GM23248 (cell line): ENCODE measurements at regions not wholly inside any gene's neighbourhood (a gene's known extent, or its start where the extent isn't known, plus 50 kb on each side); places are given as distances from the start of the nearest gene placed in this dataset.

Source experiments
- DNase-seq: peaks from one replicate; pipeline ENCODE4 v3.0.0-alpha.2; 2015
- H2AFZ ChIP-seq: fragments of 200-600 bp; sonication (generic); 2 replicates; pipeline ENCODE4 v1.6.1; 2016; ENCODE audit warnings: antibody characterized with exemption
- H3F3A ChIP-seq: fragments of 200-600 bp; sonication (generic); 2 replicates; pipeline ENCODE4 v1.6.1; 2016; ENCODE audit warnings: mild to moderate bottlenecking, antibody characterized with exemption, mixed run types; ENCODE audit not compliant: insufficient read depth
- H3K27ac ChIP-seq: fragments of 200-600 bp; sonication (generic); 2 replicates; pipeline ENCODE4 v1.5.1; 2016; ENCODE audit warnings: mild to moderate bottlenecking
- H3K27me3 ChIP-seq: fragments of 200-600 bp; sonication (generic); replicated peaks from 2 replicates; pipeline ENCODE4 v1.6.1; 2016; ENCODE audit warnings: mild to moderate bottlenecking; ENCODE audit not compliant: insufficient read depth
- H3K36me3 ChIP-seq: fragments of 200-600 bp; sonication (generic); 2 replicates; pipeline ENCODE4 v1.6.1; 2016; ENCODE audit warnings: low read depth, mild to moderate bottlenecking
- H3K4me1 ChIP-seq: fragments of 200-600 bp; sonication (generic); 2 replicates; pipeline ENCODE4 v1.6.1; 2016; ENCODE audit warnings: mild to moderate bottlenecking; ENCODE audit not compliant: insufficient read depth
- H3K4me2 ChIP-seq: fragments of 200-600 bp; sonication (generic); one replicate; pipeline ENCODE4 v1.6.1; 2016; ENCODE audit warnings: mild to moderate bottlenecking; ENCODE audit not compliant: unreplicated experiment
- H3K4me3 ChIP-seq: fragments of 200-600 bp; sonication (generic); 2 replicates; pipeline ENCODE4 v1.5.1; 2016; ENCODE audit warnings: mild to moderate bottlenecking
- H3K79me2 ChIP-seq: fragments of 200-600 bp; sonication (generic); 2 replicates; pipeline ENCODE4 v1.6.1; 2016; ENCODE audit warnings: mild to moderate bottlenecking; ENCODE audit not compliant: insufficient read depth
- H3K9ac ChIP-seq: fragments of 200-600 bp; sonication (generic); 2 replicates; pipeline ENCODE4 v1.6.1; 2016; ENCODE audit warnings: mild to moderate bottlenecking
- H3K9me2 ChIP-seq: fragments of 200-600 bp; sonication (generic); 2 replicates; pipeline ENCODE4 v1.6.1; 2016; ENCODE audit warnings: mixed run types, mild to moderate bottlenecking, moderate library complexity; ENCODE audit not compliant: insufficient read depth
- H3K9me3 ChIP-seq: fragments of 200-600 bp; sonication (generic); one replicate; pipeline ENCODE4 v1.6.1; 2017; ENCODE audit warnings: low read depth
- H4K20me1 ChIP-seq: fragments of 200-600 bp; sonication (generic); 2 replicates; pipeline ENCODE4 v1.6.0; 2016; ENCODE audit not compliant: insufficient read depth
- EZH2 ChIP-seq: fragments of 200-600 bp; sonication (generic); IDR thresholded peaks from 2 replicates; pipeline ENCODE4 v1.6.1; 2018; ENCODE audit warnings: antibody characterized with exemption, mild to moderate bottlenecking; ENCODE audit not compliant: insufficient read depth, poor library complexity, severe bottlenecking
- EZH2phosphoT487 ChIP-seq: fragments of 200-600 bp; sonication (generic); IDR thresholded peaks from 2 replicates; pipeline ENCODE4 v1.6.1; 2018; ENCODE audit warnings: antibody characterized with exemption, moderate library complexity, mild to moderate bottlenecking, low read depth; ENCODE audit not compliant: insufficient read depth
- WGBS, 2 experiments: methylation state at CpG; one replicate each; pipeline ENCODE4 v1.1.6; 2015 to 2017; ENCODE audit warnings: low lambda C conversion rate in 2 of 2, low coverage in 1 of 2; ENCODE audit errors: missing lambda C conversion rate in 2 of 2; 5-methylcytosine and 5-hydroxymethylcytosine counted together
- in situ Hi-C: fragments of 300-500 bp; cut with MboI; formaldehyde crosslinking; loops from 2 replicates; pipeline ENCODE4 v1.15.0; 2020

DNA sequence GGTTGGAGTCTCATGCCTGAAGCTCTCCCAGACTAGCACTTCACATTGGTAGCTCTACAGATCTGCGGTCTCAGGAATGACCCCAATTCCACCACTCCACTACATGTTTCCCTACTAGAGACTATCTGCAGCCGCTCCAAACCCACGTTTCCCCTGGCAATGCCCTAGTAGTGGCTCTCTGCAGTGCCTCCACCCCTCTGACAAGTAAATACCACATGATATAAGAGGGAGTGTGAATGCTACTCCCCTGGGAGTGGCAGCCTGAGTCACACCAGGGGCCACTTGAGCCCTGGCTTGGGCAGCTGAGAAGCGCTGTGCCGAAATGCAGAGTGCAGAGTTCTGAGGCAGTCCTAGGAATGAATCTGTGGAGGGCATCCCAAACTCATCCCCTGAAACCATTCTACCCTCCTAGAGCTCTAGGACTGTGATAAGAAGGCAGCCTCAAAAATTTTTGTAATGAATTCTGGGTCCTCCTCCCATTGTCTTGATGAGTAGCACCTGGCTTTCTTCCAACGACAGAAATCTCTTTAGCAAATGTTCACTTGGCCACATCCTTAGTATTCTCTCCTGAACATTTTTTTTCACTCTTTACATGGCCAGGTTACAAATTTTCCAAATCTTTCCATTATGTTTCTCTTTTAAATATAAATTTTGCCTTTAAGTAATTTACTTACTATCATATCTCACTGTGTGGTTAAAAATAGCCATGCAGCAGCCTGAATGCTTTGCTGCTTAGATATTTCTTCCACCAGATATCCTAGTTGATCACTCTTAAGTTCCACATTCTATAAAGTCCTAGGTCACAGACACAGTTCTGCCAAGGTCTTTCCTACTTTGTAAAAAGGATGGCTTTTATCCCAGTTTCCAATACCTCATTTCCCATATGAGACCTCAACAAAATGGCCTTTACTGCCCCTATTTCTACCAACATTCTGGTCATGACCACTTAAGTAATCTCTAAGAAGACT lies 160.2 kb upstream of the CPEB2 start:
- TF ChIP-seq EZH2, result no peak
- TF ChIP-seq EZH2phosphoT487, result no peak
- in situ Hi-C loops, result no loop called here
- Histone ChIP-seq H3K4me1 (no peaks in the 10 kb centered on the region), H3K4me3 (no peak overlapping the region), H3K27me3 (no peaks in the 10 kb centered on the region), H3K27ac (no peak overlapping the region), H3K9me2 (no peaks in the 10 kb centered on the region), H3K4me2 (no peak overlapping the region), H3K79me2 (no peaks in the 10 kb centered on the region), H3K9ac (no peak overlapping the region), H3F3A (no peaks in the 10 kb centered on the region), H3K36me3 (no peaks in the 10 kb centered on the region), H3K9me3 (no peaks in the 10 kb centered on the region), H2AFZ (no peak overlapping the region), H4K20me1 (no peaks in the 10 kb centered on the region)
- DNase-seq, result peak; percentile 25
- WGBS, 2 experiments, result 59% methylated on average over 6 of the region's 6 CpGs

DNA sequence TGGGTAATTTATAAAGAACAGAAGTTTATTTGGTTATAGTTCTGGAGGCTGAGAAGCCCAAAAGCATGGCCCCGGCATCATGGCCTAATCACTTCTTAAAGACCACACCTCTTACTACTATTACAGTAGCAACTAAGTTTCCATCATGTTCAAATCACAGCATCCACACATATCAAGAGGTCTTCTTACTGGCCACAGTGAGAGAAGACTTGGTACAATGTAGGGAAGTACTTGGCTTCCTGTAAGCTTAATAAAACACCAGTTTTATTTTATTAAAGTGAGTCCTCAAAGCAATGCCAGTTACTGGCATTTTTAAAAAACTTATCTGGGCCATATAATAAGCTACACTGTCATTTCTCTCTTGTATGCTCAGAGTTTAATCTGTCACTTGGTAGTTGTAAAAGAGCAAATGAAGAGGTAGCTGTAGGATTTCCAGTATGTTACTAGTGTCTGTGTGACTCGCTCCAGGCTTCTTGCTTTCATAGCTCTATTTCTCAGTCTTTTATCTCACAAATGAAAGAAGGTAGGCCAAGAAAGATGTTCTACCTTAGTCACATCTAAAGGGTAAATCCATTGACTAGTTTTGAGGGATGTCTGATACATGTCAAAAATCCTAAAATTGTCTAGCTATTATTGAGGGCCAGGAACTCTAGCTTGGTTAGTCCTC lies 159.2 kb upstream of the CPEB2 start:
- H3K27me3 ChIP-seq, result no peaks in the 10 kb centered on the region
- H3K9ac ChIP-seq, result no peak overlapping the region
- no peak for DNase-seq
- H3K9me3 ChIP-seq, result no peaks in the 10 kb centered on the region
- H3F3A ChIP-seq, result no peaks in the 10 kb centered on the region
- no peaks in the 10 kb centered on the region for H3K36me3 ChIP-seq
- no peak overlapping the region for H3K27ac ChIP-seq
- no peaks in the 10 kb centered on the region for H3K9me2 ChIP-seq
- no peak overlapping the region for H3K4me2 ChIP-seq
- no peak overlapping the region for H3K4me3 ChIP-seq
- H2AFZ ChIP-seq, result no peak overlapping the region
- H3K79me2 ChIP-seq, result no peaks in the 10 kb centered on the region
- H4K20me1 ChIP-seq, result no peaks in the 10 kb centered on the region
- in situ Hi-C loops, result no loop called here
- TF ChIP-seq EZH2phosphoT487 (no peak), EZH2 (no peak)
- H3K4me1 ChIP-seq, result no peaks in the 10 kb centered on the region
- WGBS, 2 experiments, result 85 to 90% methylated on average over 2 of the region's 2 CpGs

DNA sequence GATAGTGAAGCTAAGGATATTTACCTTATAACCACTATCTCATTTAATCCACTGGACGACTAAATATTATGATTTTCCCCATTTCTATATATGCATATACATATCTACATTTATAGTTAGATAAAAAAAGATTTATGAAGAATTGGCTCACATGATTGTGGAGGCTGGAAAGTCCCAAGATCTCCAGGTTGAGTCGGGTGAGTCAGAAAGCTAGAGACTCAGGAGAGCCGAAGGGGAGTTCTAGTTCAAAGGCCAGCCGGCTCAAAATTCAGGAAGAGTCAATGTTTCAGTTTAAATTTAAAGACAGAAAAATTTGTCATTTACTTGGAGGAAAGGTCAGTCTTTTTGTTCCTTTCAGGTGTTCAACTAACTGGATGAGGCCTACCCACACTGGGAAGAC lies 158.2 kb upstream of the CPEB2 start:
- Histone ChIP-seq H3K4me3 (no peak overlapping the region), H3K9me2 (no peaks in the 10 kb centered on the region), H2AFZ (no peak overlapping the region), H3K4me1 (no peaks in the 10 kb centered on the region), H3K27ac (no peak overlapping the region), H3K9ac (no peak overlapping the region), H4K20me1 (no peaks in the 10 kb centered on the region), H3K36me3 (no peaks in the 10 kb centered on the region), H3K79me2 (no peaks in the 10 kb centered on the region), H3K9me3 (no peaks in the 10 kb centered on the region), H3K4me2 (no peak overlapping the region), H3F3A (no peaks in the 10 kb centered on the region), H3K27me3 (no peaks in the 10 kb centered on the region)
- no peak for TF ChIP-seq EZH2phosphoT487
- no peak for TF ChIP-seq EZH2
- DNase-seq, result no peak
- in situ Hi-C loops, result no loop called here
- WGBS, 2 experiments, result 66 to 71% methylated on average over 4 of the region's 4 CpGs

DNA sequence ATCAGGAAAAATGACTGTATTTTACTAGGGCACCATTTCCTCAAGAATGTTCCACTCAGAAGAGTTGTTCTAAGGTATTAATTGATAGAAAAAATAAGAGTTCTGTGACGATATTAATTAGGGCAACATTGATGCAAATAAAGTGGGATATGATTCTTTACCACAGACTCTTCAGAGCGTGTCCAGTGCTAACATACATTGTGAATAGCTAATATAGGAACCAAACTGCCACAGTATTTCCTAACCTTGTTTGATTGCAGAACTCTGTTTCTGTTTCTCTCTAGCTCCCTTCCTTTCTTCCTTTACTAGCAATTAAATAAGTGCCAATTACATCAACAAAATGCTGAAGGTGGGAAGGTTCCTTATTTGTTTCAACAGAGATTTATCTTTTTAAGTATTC lies 154.1 kb upstream of the CPEB2 start:
- no peak overlapping the region for H3K4me2 ChIP-seq
- H3K9ac ChIP-seq, result no peak overlapping the region
- H3K36me3 ChIP-seq, result no peaks in the 10 kb centered on the region
- no peak for DNase-seq
- no peaks in the 10 kb centered on the region for H3K9me2 ChIP-seq
- WGBS, 2 experiments, result 58 to 70% methylated on average over 2 of the region's 2 CpGs
- H3F3A ChIP-seq, result peaks cover 5% of the 10 kb centered on the region; the same call in 1 of the 2 replicates
- no peak overlapping the region for H2AFZ ChIP-seq
- no peaks in the 10 kb centered on the region for H3K79me2 ChIP-seq
- no peaks in the 10 kb centered on the region for H3K9me3 ChIP-seq
- in situ Hi-C loops, result no loop called here
- no peaks in the 10 kb centered on the region for H4K20me1 ChIP-seq
- no peak overlapping the region for H3K27ac ChIP-seq
- no peaks in the 10 kb centered on the region for H3K27me3 ChIP-seq
- 0 out of 2 replicates have a peak, but pooled peaks cover 2% of the 10 kb centered on the region for H3K4me1 ChIP-seq
- no peak overlapping the region for H3K4me3 ChIP-seq
- no peak for TF ChIP-seq EZH2
- TF ChIP-seq EZH2phosphoT487, result no peak
